Lung (tissue), 11 donors: ENCODE measurements at regions not wholly inside any gene's neighbourhood (a gene's known extent, or its start where the extent isn't known, plus 50 kb on each side); places are given as distances from the start of the nearest gene placed in this dataset.

Source experiments
- ATAC-seq: fragments of 200-7000 bp; cut with Tn5 transposase; one replicate; pipeline ENCODE4 v1.9.1; 2020; ENCODE audit warnings: moderate number of reproducible peaks; ENCODE audit not compliant: insufficient read depth, low FRiP score
- DNase-seq, 3 donors: peaks; one replicate each; pipeline ENCODE4 v3.0.0-alpha.2; 2013 to 2017
- H3K27ac ChIP-seq, 2 donors: one replicate each; pipeline ENCODE4 v1.5.1; 2013; ENCODE audit warnings: mild to moderate bottlenecking in 2 of 2, moderate library complexity in 2 of 2, control low read depth in 1 of 2, inconsistent platforms in 1 of 2, low read depth in 1 of 2, low read length in 1 of 2
- H3K27me3 ChIP-seq, 3 donors: one replicate each; pipeline ENCODE4 v1.5.1; 2013; ENCODE audit warnings: low read length in 2 of 3; ENCODE audit not compliant: control insufficient read depth in 3 of 3, insufficient read depth in 3 of 3
- H3K36me3 ChIP-seq, 4 donors: one replicate each; pipeline ENCODE4 v1.5.1; 2013; ENCODE audit warnings: low read length in 4 of 4, mild to moderate bottlenecking in 1 of 4, moderate library complexity in 1 of 4; ENCODE audit not compliant: control insufficient read depth in 4 of 4, insufficient read depth in 4 of 4
- H3K4me1 ChIP-seq, 5 donors: one replicate each; pipeline ENCODE4 v1.5.1; 2013; ENCODE audit warnings: low read length in 5 of 5, mild to moderate bottlenecking in 2 of 5, moderate library complexity in 1 of 5; ENCODE audit not compliant: control insufficient read depth in 5 of 5, insufficient read depth in 5 of 5
- H3K4me3 ChIP-seq: one replicate; pipeline ENCODE4 v1.5.1; 2013; ENCODE audit warnings: mild to moderate bottlenecking, control low read depth, moderate library complexity
- H3K9ac ChIP-seq, 2 donors: one replicate each; pipeline ENCODE4 v1.5.1; 2013; ENCODE audit warnings: low read length in 2 of 2, control low read depth in 1 of 2; ENCODE audit not compliant: insufficient read depth in 1 of 2
- H3K9me3 ChIP-seq, 4 donors: one replicate each; pipeline ENCODE4 v1.5.1; 2013; ENCODE audit warnings: low read length in 3 of 4, mild to moderate bottlenecking in 1 of 4, moderate library complexity in 1 of 4; ENCODE audit not compliant: control insufficient read depth in 4 of 4, insufficient read depth in 3 of 4
- WGBS, 2 donors: extraction: QIAGEN DNeasy Blood & Tissue Kit; methylation state at CpG; one replicate each; pipeline ENCODE4 v1.1.7; 2013; 5-methylcytosine and 5-hydroxymethylcytosine counted together
- TF ChIP-seq, protein P1 (sequence below): IDR thresholded peaks from 2 replicates; pipeline ENCODE4 v1.5.1; 2012; ENCODE audit warnings: mild to moderate bottlenecking; ENCODE audit errors: control extremely low read depth, extremely low read depth
- donor health status: control.
- donor health status: control.
- donor health status: Bipolar disorder and iron deficiency.
- donor health status: healthy.
- donor health status: DM: yes; HTN: yes; CAD: no.

DNA sequence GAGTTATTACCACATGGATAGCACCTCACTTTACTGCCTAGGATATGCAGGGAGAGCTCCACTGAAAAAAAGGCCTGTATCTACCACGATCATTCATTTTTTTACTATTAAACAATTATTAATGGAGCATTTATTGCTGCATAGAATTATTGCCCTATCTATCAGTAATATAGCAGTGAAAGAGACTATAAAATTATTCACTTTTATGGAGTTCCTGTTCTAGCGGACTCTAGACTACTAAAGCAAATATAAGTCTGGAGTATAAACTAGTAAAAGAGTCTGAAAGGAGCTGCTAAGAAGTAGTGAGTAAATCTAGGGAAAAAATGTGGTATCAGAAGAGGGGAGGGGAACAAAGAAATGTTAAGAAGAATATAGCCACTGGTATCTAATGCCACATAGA lies 150.4 kb upstream of the CYLC2 start:
- WGBS, 2 donors, result 80 to 83% methylated on average over 2 of the region's 2 CpGs
- Histone ChIP-seq H3K9ac (no peak overlapping the region), H3K4me3 (no peak overlapping the region), H3K36me3 (no peaks in the 10 kb centered on the region), H3K27me3 (no peaks in the 10 kb centered on the region), H3K27ac (no peak overlapping the region), H3K9me3 (no peaks in the 10 kb centered on the region), H3K4me1 (no peaks in the 10 kb centered on the region)
- ATAC-seq, result no peak
- no peak for DNase-seq
- TF ChIP-seq, protein P1, sequence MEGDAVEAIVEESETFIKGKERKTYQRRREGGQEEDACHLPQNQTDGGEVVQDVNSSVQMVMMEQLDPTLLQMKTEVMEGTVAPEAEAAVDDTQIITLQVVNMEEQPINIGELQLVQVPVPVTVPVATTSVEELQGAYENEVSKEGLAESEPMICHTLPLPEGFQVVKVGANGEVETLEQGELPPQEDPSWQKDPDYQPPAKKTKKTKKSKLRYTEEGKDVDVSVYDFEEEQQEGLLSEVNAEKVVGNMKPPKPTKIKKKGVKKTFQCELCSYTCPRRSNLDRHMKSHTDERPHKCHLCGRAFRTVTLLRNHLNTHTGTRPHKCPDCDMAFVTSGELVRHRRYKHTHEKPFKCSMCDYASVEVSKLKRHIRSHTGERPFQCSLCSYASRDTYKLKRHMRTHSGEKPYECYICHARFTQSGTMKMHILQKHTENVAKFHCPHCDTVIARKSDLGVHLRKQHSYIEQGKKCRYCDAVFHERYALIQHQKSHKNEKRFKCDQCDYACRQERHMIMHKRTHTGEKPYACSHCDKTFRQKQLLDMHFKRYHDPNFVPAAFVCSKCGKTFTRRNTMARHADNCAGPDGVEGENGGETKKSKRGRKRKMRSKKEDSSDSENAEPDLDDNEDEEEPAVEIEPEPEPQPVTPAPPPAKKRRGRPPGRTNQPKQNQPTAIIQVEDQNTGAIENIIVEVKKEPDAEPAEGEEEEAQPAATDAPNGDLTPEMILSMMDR, result no peak

DNA sequence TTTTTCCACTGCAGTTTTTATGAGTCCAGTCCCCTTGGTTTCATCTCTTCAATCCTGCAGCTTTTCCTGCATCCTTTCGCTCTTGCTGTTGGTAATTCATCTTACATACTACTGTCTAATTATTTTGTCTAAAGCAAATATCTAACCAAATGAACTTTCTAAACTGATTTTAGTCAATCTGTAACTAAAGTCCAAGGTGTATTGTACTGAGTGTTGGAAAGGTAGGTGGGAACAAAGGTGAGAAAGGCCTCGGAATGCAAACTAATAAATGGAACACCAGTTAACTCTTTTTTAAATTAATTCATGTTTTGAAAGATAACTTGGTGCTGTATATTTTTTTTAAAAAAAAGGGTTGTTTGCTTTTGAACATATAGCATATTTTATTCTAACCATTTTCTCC lies 152.7 kb upstream of the CYLC2 start:
- 77 to 86% methylated on average over 2 of the region's 2 CpGs for WGBS, 2 donors
- no peak for DNase-seq
- no peak for ATAC-seq
- no peaks in the 10 kb centered on the region for H3K9me3 ChIP-seq
- no peak overlapping the region for H3K4me3 ChIP-seq
- TF ChIP-seq, protein P1, result no peak
- H3K36me3 ChIP-seq, result no peaks in the 10 kb centered on the region
- H3K27ac ChIP-seq, result no peak overlapping the region
- H3K4me1 ChIP-seq, result no peaks in the 10 kb centered on the region
- no peaks in the 10 kb centered on the region for H3K27me3 ChIP-seq
- no peak overlapping the region for H3K9ac ChIP-seq

DNA sequence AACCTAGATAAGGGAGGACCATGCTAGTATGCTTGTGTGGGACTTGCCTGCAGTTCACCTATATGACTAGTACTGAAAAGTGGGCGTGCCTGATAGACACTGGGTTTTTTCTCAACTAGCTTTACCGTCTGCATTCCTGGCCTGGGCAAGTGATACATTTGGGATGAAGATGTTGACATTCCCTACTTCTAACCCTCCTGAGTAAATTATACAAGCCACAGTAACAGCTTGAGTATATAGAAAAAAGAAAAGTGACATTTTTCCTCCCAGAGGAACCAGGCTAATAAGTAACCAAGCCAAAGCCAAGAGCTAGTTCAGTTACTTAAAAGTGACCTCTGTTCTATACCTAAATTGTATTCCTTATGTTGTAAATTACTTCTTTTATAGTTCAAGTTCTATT lies 153.8 kb upstream of the CYLC2 start:
- no peaks in the 10 kb centered on the region for H3K27me3 ChIP-seq
- ATAC-seq, result no peak
- peak; percentile 11 to 48 (median 16) for DNase-seq
- no peaks in the 10 kb centered on the region for H3K4me1 ChIP-seq
- H3K4me3 ChIP-seq, result no peak overlapping the region
- H3K9me3 ChIP-seq, result no peaks in the 10 kb centered on the region
- 46 to 78% methylated on average over 2 of the region's 2 CpGs for WGBS, 2 donors
- no peaks in the 10 kb centered on the region for H3K36me3 ChIP-seq
- no peak overlapping the region for H3K9ac ChIP-seq
- TF ChIP-seq, protein P1, result no peak
- H3K27ac ChIP-seq, result no peak overlapping the region

DNA sequence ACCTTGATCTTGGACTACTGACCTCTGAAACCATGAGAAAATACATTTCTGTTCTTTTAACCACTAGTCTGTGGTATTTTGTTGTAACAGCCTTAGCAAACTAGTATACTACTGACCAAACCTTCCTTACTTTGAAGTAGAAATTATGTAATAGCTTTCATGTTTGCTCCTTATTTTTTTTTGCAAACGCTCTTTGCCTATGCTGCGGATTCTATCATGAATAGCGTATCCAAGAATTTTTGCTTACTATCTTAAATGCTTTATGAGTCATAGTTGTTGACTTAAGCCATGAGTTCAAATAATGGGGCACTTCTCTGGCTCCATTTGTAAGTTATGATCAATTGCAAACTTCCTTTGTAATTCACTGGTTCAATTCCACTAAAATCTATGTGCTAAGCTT lies 154.8 kb upstream of the CYLC2 start:
- Histone ChIP-seq H3K27ac (no peak overlapping the region), H3K36me3 (no peaks in the 10 kb centered on the region), H3K27me3 (no peaks in the 10 kb centered on the region), H3K4me1 (no peaks in the 10 kb centered on the region), H3K4me3 (no peak overlapping the region), H3K9ac (no peak overlapping the region), H3K9me3 (no peaks in the 10 kb centered on the region)
- ATAC-seq (no peak), DNase-seq (no peak)
- 74 to 85% methylated on average over 3 of the region's 3 CpGs for WGBS, 2 donors
- TF ChIP-seq, protein P1, result no peak
